Ectodermal cell (in vitro differentiated cells): ENCODE measurements at regions not wholly inside any gene's neighbourhood (a gene's known extent, or its start where the extent isn't known, plus 50 kb on each side); places are given as distances from the start of the nearest gene placed in this dataset.

ENCODE experiments used
- H3K27ac ChIP-seq: 2 replicates; pipeline ENCODE4 v1.7.0; 2013; ENCODE audit warnings: mild to moderate bottlenecking, low read depth, low read length; ENCODE audit not compliant: insufficient read depth, poor library complexity, severe bottlenecking
- H3K27me3 ChIP-seq: 2 replicates; pipeline ENCODE4 v1.7.0; 2013; ENCODE audit warnings: mild to moderate bottlenecking, low read length; ENCODE audit not compliant: insufficient read depth, control insufficient read depth, poor library complexity, severe bottlenecking
- H3K36me3 ChIP-seq: one replicate; pipeline ENCODE4 v1.7.0; 2013; ENCODE audit warnings: low read length; ENCODE audit not compliant: control insufficient read depth, insufficient read depth
- H3K4me1 ChIP-seq: one replicate; pipeline ENCODE4 v1.7.0; 2013; ENCODE audit warnings: low read length; ENCODE audit not compliant: control insufficient read depth, insufficient read depth
- H3K4me3 ChIP-seq: 2 replicates; pipeline ENCODE4 v1.7.0; 2013; ENCODE audit warnings: low read depth, low read length, control low read depth; ENCODE audit not compliant: insufficient read depth
- H3K9me3 ChIP-seq: 2 replicates; pipeline ENCODE4 v1.7.0; 2013; ENCODE audit warnings: mild to moderate bottlenecking, low read length, moderate library complexity; ENCODE audit not compliant: control insufficient read depth
- WGBS, 2 experiments: methylation state at CpG; one replicate each; pipeline ENCODE4 v1.1.7; 2013; ENCODE audit warnings: missing lambda C conversion rate in 2 of 2; 5-methylcytosine and 5-hydroxymethylcytosine counted together

DNA sequence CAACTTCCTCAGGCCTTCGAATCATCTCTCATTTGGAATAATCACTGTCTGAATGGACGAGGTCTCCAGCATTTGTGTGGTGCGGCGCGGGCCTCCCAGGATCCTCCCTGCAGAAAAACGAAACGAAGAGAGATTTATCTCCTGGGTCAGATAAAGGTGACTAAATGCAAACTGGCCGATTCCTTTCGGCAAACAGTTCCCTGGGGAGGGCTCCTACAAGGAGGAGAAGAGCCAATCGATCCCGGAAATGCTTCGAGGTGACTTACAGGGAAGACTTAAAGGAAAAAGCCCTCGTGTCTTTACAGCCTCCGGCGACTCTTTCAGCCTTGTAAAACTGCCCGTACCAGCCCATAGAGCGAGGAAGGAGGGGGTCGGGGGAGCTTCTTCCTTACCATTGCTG is 126.5 kb downstream of the MIAT start:
- H3K9me3 ChIP-seq, result no peaks in the 10 kb centered on the region
- no peak overlapping the region for H3K4me3 ChIP-seq
- peaks cover 9% of the 10 kb centered on the region for H3K4me1 ChIP-seq
- H3K36me3 ChIP-seq, result no peaks in the 10 kb centered on the region
- H3K27ac ChIP-seq, result no peak overlapping the region
- H3K27me3 ChIP-seq, result peaks cover 5% of the 10 kb centered on the region
- 34% methylated on average over 18 of the region's 18 CpGs for WGBS, 2 experiments

DNA sequence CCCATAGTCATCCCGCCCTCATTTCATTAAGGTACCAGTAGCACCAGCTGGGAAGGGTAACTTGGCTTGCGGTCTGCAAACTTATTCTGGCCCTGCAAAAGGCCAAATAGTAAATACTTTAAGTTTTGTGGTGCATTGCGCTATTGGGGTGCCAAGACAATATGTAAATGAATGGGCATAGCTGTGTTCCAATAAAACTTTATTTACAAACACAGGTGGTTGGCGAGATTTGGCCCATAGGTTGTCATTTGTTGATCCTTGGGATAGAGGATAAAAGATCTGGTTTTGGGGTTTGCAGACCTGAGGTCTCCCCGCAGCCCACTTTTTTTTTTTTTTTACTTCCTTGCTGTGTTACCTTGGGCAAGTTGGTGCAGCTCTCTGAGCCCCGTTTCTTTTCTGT is 127.4 kb downstream of the MIAT start:
- Histone ChIP-seq H3K4me3 (no peak overlapping the region), H3K4me1 (peaks cover 9% of the 10 kb centered on the region), H3K9me3 (no peaks in the 10 kb centered on the region), H3K27me3 (peaks cover 5% of the 10 kb centered on the region), H3K27ac (no peak overlapping the region), H3K36me3 (no peaks in the 10 kb centered on the region)
- WGBS, 2 experiments, result 92 to 95% methylated on average over 6 of the region's 6 CpGs

DNA sequence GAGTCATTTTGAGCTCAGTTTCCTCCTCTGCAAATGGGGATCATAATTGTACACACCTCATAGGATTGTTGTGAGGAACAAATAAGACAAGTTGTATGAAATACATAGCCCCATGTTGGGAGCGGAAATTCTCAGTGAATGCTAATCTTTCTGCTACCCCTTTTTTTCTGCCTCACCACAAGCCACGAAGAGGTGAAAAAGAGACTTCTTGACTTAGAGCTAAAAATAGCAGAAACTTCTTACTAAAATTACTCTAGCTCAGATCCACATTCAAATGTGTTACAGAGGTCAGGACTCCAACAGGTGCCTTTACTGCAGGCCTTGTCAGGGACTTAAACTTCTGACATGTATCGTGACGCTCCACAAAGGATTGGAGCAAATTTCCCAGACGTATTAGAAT is 128.5 kb downstream of the MIAT start:
- no peak overlapping the region for H3K4me3 ChIP-seq
- H3K27me3 ChIP-seq, result peaks cover 5% of the 10 kb centered on the region
- no peaks in the 10 kb centered on the region for H3K9me3 ChIP-seq
- H3K27ac ChIP-seq, result no peak overlapping the region
- H3K4me1 ChIP-seq, result peaks cover 9% of the 10 kb centered on the region
- 90 to 98% methylated on average over 5 of the region's 5 CpGs for WGBS, 2 experiments
- H3K36me3 ChIP-seq, result no peaks in the 10 kb centered on the region

DNA sequence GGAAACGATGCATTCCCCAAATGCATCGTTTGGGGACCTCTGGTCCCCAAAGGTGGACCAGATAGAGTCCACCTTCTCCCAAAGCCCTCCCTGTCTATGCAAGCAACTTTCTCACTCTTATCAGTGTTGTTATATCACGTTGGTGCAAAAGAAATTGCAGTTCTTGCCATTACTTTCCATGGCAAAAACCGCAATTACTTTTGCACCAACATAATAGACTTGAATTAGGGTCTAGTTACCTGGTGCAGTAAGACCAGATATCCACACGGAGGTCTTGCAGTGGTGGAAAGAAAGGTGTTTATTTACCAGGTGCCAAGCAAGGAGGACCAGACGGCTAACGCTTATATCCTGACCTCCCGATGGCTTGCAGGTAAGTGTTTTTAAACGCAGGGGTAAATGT is 129.0 kb downstream of the MIAT start:
- H3K36me3 ChIP-seq, result no peaks in the 10 kb centered on the region
- H3K4me1 ChIP-seq, result peaks cover 7% of the 10 kb centered on the region
- WGBS, 2 experiments, result 92 to 95% methylated on average over 9 of the region's 9 CpGs
- peaks cover 5% of the 10 kb centered on the region for H3K27me3 ChIP-seq
- H3K4me3 ChIP-seq, result no peak overlapping the region
- H3K27ac ChIP-seq, result no peak overlapping the region
- no peaks in the 10 kb centered on the region for H3K9me3 ChIP-seq

DNA sequence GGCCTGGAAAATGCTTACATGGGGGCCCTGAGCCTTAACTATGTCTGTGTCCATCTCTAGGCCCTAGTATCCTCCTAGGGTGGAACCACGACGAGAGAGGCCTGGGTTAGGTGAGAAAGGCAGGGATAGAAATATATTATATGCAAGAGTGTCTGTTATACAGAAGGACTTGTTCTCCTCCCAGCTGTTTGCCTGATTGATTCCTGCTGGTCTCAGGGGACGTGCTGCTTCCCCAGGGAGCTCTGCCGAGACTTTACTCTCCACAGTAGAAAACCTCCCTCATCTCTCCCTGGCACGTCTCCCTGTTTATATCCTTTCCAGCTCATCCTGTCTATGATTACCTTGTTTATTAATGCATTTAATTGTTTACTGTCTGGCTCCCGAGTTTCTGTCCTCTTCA is 132.6 kb downstream of the MIAT start:
- Histone ChIP-seq H3K4me1 (no peaks in the 10 kb centered on the region), H3K27me3 (no peaks in the 10 kb centered on the region), H3K9me3 (no peaks in the 10 kb centered on the region), H3K4me3 (no peak overlapping the region), H3K36me3 (no peaks in the 10 kb centered on the region), H3K27ac (no peak overlapping the region)
- WGBS, 2 experiments, result 80 to 82% methylated on average over 6 of the region's 6 CpGs

DNA sequence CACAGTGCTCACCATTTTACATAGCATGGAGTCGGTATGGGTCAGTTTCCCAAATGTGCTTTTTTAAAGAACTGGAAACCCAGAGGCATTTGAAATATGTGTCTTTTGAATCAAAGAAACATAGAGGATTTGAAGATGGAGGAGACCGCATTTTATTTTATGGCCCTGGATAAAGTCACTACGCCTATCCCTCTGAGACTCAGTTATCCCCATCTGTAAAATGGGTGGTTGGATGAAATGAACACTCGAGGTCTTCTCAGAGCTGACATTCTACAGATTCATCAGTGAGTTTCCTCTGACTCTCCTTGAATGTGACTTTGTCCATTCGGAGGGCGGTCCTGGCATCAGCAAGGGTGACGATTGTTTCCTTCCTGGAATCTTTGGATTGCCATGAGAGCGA is 135.1 kb downstream of the MIAT start:
- no peaks in the 10 kb centered on the region for H3K4me1 ChIP-seq
- WGBS, 2 experiments, result 95 to 96% methylated on average over 8 of the region's 8 CpGs

DNA sequence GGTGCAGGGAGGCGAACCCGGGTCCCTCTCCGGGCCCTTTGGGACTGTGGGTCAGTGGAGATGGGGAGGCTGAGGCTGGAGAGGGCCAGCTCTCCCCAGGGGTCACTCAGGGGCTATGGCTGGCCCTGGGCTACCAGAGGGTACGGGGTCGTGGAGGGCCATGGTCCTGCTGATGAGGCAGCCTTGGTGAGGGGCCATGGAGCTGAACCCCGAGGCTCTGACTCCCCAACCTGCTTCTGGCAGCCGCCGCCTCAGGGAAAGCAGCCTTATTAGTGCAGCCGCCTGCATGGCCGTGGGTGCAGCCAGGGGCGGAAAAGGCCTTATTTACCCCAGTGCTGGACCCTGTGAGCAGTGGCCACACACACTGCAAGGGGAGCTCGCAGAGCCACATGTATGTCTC is 139.4 kb downstream of the MIAT start:
- Histone ChIP-seq H3K27ac (no peak overlapping the region), H3K4me3 (no peak overlapping the region), H3K4me1 (peaks cover 11% of the 10 kb centered on the region), H3K9me3 (no peaks in the 10 kb centered on the region), H3K27me3 (no peaks in the 10 kb centered on the region), H3K36me3 (no peaks in the 10 kb centered on the region)
- WGBS, 2 experiments, result 94 to 95% methylated on average over 12 of the region's 12 CpGs

More for the DNA sequence above, 135.1 kb downstream of the MIAT start:
- no peaks in the 10 kb centered on the region for H3K36me3 ChIP-seq
- no peak overlapping the region for H3K27ac ChIP-seq
- H3K9me3 ChIP-seq, result no peaks in the 10 kb centered on the region
- no peaks in the 10 kb centered on the region for H3K27me3 ChIP-seq
- no peak overlapping the region for H3K4me3 ChIP-seq

DNA sequence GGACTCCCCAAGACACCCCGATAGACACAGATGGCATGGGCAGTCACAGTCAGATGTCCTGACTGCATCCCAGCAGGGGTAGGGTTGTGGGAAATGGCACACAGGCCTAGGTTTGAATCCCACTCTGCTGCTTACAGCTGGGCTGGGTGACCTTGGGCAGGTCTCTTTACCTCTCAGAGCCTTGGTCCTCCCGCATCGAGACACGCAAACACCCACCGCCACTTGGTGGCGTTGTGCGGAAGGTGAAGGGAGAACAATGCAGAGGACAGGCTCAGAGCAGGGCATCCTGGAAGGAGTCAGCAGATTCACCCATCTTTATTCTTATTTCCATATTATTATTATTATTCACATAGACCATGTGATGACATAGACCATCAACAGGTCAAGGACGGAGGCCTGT is 140.5 kb downstream of the MIAT start:
- Histone ChIP-seq H3K4me3 (no peak overlapping the region), H3K27ac (no peak overlapping the region), H3K27me3 (no peaks in the 10 kb centered on the region), H3K9me3 (no peaks in the 10 kb centered on the region), H3K36me3 (no peaks in the 10 kb centered on the region), H3K4me1 (peaks cover 11% of the 10 kb centered on the region)
- 88 to 89% methylated on average over 8 of the region's 8 CpGs for WGBS, 2 experiments

DNA sequence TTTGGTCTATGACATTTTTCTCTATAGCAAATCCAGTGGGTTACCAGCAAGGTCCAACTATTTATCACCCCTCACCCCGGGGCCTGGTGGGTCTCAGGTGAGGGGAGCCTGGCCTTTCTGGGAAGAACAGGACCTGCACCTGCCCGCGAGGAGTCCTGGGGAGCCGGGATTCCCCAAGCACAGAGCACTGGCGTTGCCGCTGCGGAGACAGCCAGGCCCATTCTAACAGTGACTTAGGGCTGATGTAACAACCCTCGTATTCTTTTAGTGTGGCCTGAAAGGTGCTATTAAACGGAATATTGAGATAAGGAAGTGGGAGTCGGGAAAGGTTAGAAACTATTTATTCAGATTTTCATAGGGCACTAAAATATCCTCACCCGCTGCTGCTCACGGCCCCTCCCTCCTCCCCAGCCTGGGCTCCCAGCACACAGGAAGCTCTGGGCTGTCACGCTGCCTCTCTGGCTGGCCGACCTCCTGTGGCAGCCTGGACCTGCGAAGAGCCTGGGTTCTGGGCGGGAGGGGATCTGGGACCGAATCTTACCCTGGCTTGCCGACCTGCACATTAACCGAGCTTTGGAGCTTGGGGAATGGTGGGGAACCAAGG is 141.2 kb downstream of the MIAT start:
- no peak overlapping the region for H3K27ac ChIP-seq
- H3K4me1 ChIP-seq, result peaks cover 11% of the 10 kb centered on the region
- no peaks in the 10 kb centered on the region for H3K27me3 ChIP-seq
- H3K36me3 ChIP-seq, result no peaks in the 10 kb centered on the region
- H3K9me3 ChIP-seq, result no peaks in the 10 kb centered on the region
- no peak overlapping the region for H3K4me3 ChIP-seq
- WGBS, 2 experiments, result 75 to 77% methylated on average over 19 of the region's 19 CpGs

DNA sequence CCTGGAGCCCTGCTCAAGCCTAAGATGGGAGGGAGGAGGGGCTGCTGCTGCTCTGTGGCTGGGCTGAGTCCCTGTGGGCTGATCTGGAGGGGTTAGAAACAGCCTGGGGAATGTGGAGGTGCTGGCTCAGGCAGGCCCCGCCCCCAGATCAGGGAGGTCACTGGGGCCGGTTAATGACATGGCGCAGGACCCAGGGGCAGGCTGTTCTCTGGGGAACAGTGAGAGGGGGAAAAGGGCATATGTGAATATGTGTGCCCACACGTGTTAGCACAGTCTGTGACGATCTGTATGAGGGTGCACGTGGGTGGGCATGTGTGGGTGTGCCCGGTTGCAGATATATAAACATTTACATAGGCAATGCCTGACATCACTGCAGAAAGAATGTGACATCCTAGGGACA is 143.5 kb downstream of the MIAT start:
- Histone ChIP-seq H3K4me1 (peaks cover 11% of the 10 kb centered on the region), H3K9me3 (no peaks in the 10 kb centered on the region), H3K27me3 (no peaks in the 10 kb centered on the region), H3K27ac (no peak overlapping the region), H3K4me3 (no peak overlapping the region), H3K36me3 (no peaks in the 10 kb centered on the region)
- 43 to 51% methylated on average over 7 of the region's 7 CpGs for WGBS, 2 experiments

DNA sequence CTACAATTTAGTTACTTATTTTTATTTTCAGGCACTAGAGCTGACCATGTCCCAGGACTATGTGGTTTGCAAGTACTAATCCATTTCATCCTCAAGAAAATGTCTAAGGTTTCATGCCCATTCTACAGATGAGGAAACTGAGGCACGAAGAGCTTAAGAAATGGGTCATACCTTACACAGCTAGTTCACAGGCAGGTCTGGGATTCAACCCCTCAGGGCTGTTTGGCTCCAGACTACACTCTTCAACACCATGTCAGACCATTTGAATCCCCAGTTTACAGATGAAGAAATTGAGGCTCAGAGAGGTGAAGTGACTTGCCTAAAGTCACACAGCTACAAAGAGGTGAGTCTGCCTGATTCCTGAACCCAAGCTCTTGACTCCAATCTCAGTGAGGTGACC is 144.1 kb downstream of the MIAT start:
- Histone ChIP-seq H3K27me3 (no peaks in the 10 kb centered on the region), H3K4me1 (peaks cover 11% of the 10 kb centered on the region), H3K27ac (no peak overlapping the region), H3K4me3 (no peak overlapping the region), H3K36me3 (no peaks in the 10 kb centered on the region), H3K9me3 (no peaks in the 10 kb centered on the region)
- WGBS, 2 experiments, result 82 to 98% methylated on average over 1 of the region's 1 CpG
